DOHH2 (cell line): ENCODE measurements at regions not wholly inside any gene's neighbourhood (a gene's known extent, or its start where the extent isn't known, plus 50 kb on each side); places are given as distances from the start of the nearest gene placed in this dataset.

Source experiments
- H3F3A ChIP-seq: fragments of 200-600 bp; sonication (generic), shearing (Covaris generic); 2 replicates; pipeline ENCODE4 v1.6.0; 2016; ENCODE audit warnings: antibody characterized with exemption, mild to moderate bottlenecking; ENCODE audit not compliant: control insufficient read depth, insufficient read depth
- H3K27ac ChIP-seq: fragments of 200-600 bp; sonication (generic); 2 replicates; pipeline ENCODE4 v1.5.1; 2014; ENCODE audit warnings: low read depth, mild to moderate bottlenecking, low read length, moderate library complexity
- H3K27me3 ChIP-seq: fragments of 200-600 bp; sonication (generic); 2 replicates; pipeline ENCODE4 v1.6.1; 2014; ENCODE audit warnings: mild to moderate bottlenecking, low read length, mixed read lengths; ENCODE audit not compliant: control insufficient read depth
- H3K36me3 ChIP-seq: fragments of 200-600 bp; sonication (generic); 2 replicates; pipeline ENCODE4 v1.6.1; 2014; ENCODE audit warnings: mild to moderate bottlenecking, low read length, moderate library complexity, mixed read lengths; ENCODE audit not compliant: control insufficient read depth
- H3K4me1 ChIP-seq: fragments of 200-600 bp; sonication (generic); 2 replicates; pipeline ENCODE4 v1.6.1; 2014; ENCODE audit warnings: mild to moderate bottlenecking, low read length, mixed read lengths; ENCODE audit not compliant: control insufficient read depth
- H3K4me2 ChIP-seq: fragments of 200-600 bp; sonication (generic); 2 replicates; pipeline ENCODE4 v1.6.0; 2014; ENCODE audit warnings: mild to moderate bottlenecking, low read length, moderate library complexity
- H3K4me3 ChIP-seq: fragments of 200-600 bp; sonication (generic); 2 replicates; pipeline ENCODE4 v1.5.1; 2014; ENCODE audit warnings: mild to moderate bottlenecking, low read length, mixed read lengths
- H3K79me2 ChIP-seq: fragments of 200-600 bp; sonication (generic); 2 replicates; pipeline ENCODE4 v1.6.1; 2014; ENCODE audit warnings: mild to moderate bottlenecking, low read length, mixed read lengths; ENCODE audit not compliant: control insufficient read depth
- H3K9me2 ChIP-seq: fragments of 200-600 bp; sonication (generic); replicated peaks from 2 replicates; pipeline ENCODE4 v1.6.1; 2014; ENCODE audit warnings: mild to moderate bottlenecking, low read length, mixed read lengths; ENCODE audit not compliant: control insufficient read depth
- H3K9me3 ChIP-seq: fragments of 200-600 bp; sonication (generic); 2 replicates; pipeline ENCODE4 v1.6.1; 2014; ENCODE audit warnings: antibody characterized with exemption, low read length, mixed read lengths; ENCODE audit not compliant: control insufficient read depth, insufficient read depth
- H4K20me1 ChIP-seq: fragments of 200-600 bp; sonication (generic); 2 replicates; pipeline ENCODE4 v1.6.0; 2014; ENCODE audit warnings: low read depth, mild to moderate bottlenecking, antibody characterized with exemption, low read length, moderate library complexity; ENCODE audit not compliant: control insufficient read depth, insufficient read depth
- EZH2phosphoT487 ChIP-seq: fragments of 200-600 bp; sonication (generic); IDR thresholded peaks from 2 replicates; pipeline ENCODE4 v1.6.1; 2017; ENCODE audit warnings: borderline replicate concordance, mild to moderate bottlenecking, antibody characterized with exemption, low read length, moderate library complexity, mixed read lengths
- TF ChIP-seq, protein P1 (sequence below): fragments of 200-600 bp; sonication (generic); IDR thresholded peaks from one replicate; pipeline ENCODE4 v1.5.1; 2014; ENCODE audit warnings: antibody characterized with exemption, mild to moderate bottlenecking, low read depth, low read length; ENCODE audit not compliant: poor library complexity, severe bottlenecking

DNA sequence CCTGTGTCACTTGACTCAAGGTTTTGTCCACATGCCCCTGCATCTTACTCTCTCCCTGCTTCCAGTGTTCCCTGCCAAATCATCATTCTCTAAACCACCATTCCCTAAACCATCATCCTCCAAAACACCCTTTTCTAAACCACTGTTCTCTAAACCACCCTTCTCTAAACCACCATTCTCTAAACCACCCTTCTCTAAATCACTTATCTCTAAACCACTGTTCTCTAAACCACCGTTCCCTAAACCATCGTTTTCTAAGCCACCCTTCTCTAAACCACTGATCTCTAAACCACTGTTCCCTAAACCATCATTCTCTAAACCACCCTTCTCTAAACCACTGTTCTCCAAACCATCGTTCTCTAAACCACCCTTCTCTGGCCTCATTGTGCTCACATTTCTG, 142.1 kb downstream of the CXCL12 start:
- no peak for TF ChIP-seq EZH2phosphoT487
- TF ChIP-seq, protein P1, sequence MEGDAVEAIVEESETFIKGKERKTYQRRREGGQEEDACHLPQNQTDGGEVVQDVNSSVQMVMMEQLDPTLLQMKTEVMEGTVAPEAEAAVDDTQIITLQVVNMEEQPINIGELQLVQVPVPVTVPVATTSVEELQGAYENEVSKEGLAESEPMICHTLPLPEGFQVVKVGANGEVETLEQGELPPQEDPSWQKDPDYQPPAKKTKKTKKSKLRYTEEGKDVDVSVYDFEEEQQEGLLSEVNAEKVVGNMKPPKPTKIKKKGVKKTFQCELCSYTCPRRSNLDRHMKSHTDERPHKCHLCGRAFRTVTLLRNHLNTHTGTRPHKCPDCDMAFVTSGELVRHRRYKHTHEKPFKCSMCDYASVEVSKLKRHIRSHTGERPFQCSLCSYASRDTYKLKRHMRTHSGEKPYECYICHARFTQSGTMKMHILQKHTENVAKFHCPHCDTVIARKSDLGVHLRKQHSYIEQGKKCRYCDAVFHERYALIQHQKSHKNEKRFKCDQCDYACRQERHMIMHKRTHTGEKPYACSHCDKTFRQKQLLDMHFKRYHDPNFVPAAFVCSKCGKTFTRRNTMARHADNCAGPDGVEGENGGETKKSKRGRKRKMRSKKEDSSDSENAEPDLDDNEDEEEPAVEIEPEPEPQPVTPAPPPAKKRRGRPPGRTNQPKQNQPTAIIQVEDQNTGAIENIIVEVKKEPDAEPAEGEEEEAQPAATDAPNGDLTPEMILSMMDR: no peak
- H3K36me3 ChIP-seq: no peaks in the 10 kb centered on the region

DNA sequence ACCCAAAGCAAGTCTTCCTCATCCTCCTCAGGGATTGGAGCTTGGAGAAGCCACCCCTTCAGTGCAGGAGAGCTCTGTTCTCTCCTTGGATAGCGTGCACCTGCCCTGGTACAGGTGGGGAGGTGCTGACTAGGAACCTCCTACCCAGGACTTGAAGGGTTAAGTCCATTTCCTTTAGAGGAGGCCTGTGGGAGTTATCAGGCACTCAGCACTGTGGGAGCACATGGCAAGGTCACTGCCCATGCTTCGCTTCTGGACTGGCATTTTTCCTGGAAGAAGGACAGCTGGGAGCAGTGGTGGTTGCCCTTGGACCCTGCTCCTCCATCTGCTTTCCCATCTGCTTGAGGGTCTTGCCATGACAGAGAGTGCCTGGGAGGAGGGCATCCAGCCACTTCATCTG, 142.8 kb downstream of the CXCL12 start:
- Histone ChIP-seq H3K4me2 (no peak overlapping the region), H3K9me2 (no peaks in the 10 kb centered on the region), H4K20me1 (no peaks in the 10 kb centered on the region), H3K9me3 (no peaks in the 10 kb centered on the region), H3K4me3 (no peak overlapping the region), H3K36me3 (no peaks in the 10 kb centered on the region), H3K27ac (no peak overlapping the region), H3K27me3 (no peaks in the 10 kb centered on the region), H3F3A (no peaks in the 10 kb centered on the region), H3K79me2 (no peaks in the 10 kb centered on the region), H3K4me1 (no peaks in the 10 kb centered on the region)
- TF ChIP-seq, protein P1: no peak
- no peak for TF ChIP-seq EZH2phosphoT487

More for the DNA sequence above, 142.1 kb downstream of the CXCL12 start:
- H3K4me1 ChIP-seq: no peaks in the 10 kb centered on the region
- no peaks in the 10 kb centered on the region for H3K27me3 ChIP-seq
- H4K20me1 ChIP-seq: no peaks in the 10 kb centered on the region
- H3F3A ChIP-seq: no peaks in the 10 kb centered on the region
- no peaks in the 10 kb centered on the region for H3K79me2 ChIP-seq
- H3K9me3 ChIP-seq: no peaks in the 10 kb centered on the region
- no peak overlapping the region for H3K4me3 ChIP-seq
- H3K9me2 ChIP-seq: no peaks in the 10 kb centered on the region
- no peak overlapping the region for H3K4me2 ChIP-seq
- H3K27ac ChIP-seq: no peak overlapping the region

DNA sequence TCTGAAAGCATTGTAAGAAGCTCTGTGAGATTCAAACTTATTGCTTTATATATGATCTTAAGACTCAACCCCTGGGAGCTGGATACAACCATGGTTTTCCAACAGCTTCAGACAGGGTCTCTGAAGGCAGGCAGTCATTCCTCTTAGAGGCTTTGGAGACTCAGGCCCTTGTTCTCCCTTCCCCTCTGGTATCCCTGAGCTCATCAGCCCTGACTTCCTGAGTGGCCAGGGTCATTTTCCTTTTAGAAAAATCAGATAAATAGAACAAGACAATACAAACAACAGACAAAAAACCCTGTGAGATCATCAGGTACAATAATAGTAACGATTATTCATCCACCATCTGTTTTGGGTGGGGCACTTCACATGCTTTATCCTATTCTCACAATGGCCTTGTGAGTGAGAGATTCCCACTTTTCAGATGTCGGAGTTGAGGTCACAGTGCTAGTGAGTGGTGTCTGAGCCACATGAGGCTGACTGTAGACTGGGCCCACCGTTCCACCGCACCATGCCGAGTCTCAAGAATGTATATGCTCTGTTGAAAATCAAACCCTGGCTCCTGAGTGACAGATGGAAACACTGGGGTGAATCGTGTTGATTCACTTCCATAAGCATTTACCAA, 144.2 kb downstream of the CXCL12 start:
- no peaks in the 10 kb centered on the region for H4K20me1 ChIP-seq
- no peak overlapping the region for H3K4me3 ChIP-seq
- no peak overlapping the region for H3K27ac ChIP-seq
- no peaks in the 10 kb centered on the region for H3K9me3 ChIP-seq
- H3K9me2 ChIP-seq: no peaks in the 10 kb centered on the region
- no peaks in the 10 kb centered on the region for H3K79me2 ChIP-seq
- H3K27me3 ChIP-seq: no peaks in the 10 kb centered on the region
- H3K4me2 ChIP-seq: no peak overlapping the region
- H3K4me1 ChIP-seq: no peaks in the 10 kb centered on the region
- no peak for TF ChIP-seq EZH2phosphoT487
- TF ChIP-seq, protein P1: no peak
- H3F3A ChIP-seq: no peaks in the 10 kb centered on the region
- H3K36me3 ChIP-seq: no peaks in the 10 kb centered on the region

DNA sequence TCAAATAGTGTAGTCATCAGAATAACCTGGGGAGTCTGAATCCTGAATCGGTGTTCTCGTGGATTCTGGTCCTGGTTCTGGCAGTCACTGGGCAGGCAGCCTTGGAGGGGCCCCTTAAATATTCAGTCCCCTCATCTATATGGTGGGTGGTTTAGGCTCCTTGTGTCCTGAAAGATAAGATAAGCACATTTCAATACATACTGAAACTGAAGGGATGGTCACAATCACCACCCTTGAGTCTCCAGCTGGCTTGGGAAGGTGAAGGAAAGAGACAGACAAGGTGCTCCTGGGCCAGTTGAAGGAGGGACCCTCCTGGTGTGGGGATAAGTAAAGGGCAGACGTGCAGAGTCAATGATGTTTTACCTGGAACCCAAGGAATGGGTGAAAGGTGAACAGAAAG, 146.7 kb downstream of the CXCL12 start:
- H3K4me1 ChIP-seq: no peaks in the 10 kb centered on the region
- H3K27ac ChIP-seq: no peak overlapping the region
- no peaks in the 10 kb centered on the region for H4K20me1 ChIP-seq
- TF ChIP-seq EZH2phosphoT487: no peak
- TF ChIP-seq, protein P1: no peak
- no peaks in the 10 kb centered on the region for H3K9me2 ChIP-seq
- H3K27me3 ChIP-seq: no peaks in the 10 kb centered on the region
- no peak overlapping the region for H3K4me2 ChIP-seq
- no peaks in the 10 kb centered on the region for H3F3A ChIP-seq
- no peaks in the 10 kb centered on the region for H3K79me2 ChIP-seq
- H3K36me3 ChIP-seq: no peaks in the 10 kb centered on the region
- H3K9me3 ChIP-seq: no peaks in the 10 kb centered on the region
- H3K4me3 ChIP-seq: no peak overlapping the region
